ENCODE measurements at regions not wholly inside any gene's neighbourhood (a gene's known extent, or its start where the extent isn't known, plus 50 kb on each side); places are given as distances from the start of the nearest gene placed in this dataset.

- H3K4me3 Mint-ChIP-seq: no peak overlapping the region
- H3K9me3 Mint-ChIP-seq: no peaks in the 10 kb centered on the region; the same call in 1 of the 2 replicates
- peaks cover 4% of the 10 kb centered on the region for H3K27me3 Mint-ChIP-seq (ENCODE audit: insufficient read depth)
- TF ChIP-seq, protein P1, sequence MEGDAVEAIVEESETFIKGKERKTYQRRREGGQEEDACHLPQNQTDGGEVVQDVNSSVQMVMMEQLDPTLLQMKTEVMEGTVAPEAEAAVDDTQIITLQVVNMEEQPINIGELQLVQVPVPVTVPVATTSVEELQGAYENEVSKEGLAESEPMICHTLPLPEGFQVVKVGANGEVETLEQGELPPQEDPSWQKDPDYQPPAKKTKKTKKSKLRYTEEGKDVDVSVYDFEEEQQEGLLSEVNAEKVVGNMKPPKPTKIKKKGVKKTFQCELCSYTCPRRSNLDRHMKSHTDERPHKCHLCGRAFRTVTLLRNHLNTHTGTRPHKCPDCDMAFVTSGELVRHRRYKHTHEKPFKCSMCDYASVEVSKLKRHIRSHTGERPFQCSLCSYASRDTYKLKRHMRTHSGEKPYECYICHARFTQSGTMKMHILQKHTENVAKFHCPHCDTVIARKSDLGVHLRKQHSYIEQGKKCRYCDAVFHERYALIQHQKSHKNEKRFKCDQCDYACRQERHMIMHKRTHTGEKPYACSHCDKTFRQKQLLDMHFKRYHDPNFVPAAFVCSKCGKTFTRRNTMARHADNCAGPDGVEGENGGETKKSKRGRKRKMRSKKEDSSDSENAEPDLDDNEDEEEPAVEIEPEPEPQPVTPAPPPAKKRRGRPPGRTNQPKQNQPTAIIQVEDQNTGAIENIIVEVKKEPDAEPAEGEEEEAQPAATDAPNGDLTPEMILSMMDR (IDR thresholded peaks at IDR 0.05): no peak
- H3K27ac Mint-ChIP-seq: no peak overlapping the region
- DNase-seq: no peak
- peaks cover 13% of the 10 kb centered on the region; the same call in 1 of the 2 replicates for H3K4me1 Mint-ChIP-seq (ENCODE audit: low read depth)
- H3K36me3 Mint-ChIP-seq (ENCODE audit: low read depth): no peaks in the 10 kb centered on the region
Measured at GRCh38 chr13:105965910-105966309, 569.6 kb downstream of the EFNB2 start.

DNA sequence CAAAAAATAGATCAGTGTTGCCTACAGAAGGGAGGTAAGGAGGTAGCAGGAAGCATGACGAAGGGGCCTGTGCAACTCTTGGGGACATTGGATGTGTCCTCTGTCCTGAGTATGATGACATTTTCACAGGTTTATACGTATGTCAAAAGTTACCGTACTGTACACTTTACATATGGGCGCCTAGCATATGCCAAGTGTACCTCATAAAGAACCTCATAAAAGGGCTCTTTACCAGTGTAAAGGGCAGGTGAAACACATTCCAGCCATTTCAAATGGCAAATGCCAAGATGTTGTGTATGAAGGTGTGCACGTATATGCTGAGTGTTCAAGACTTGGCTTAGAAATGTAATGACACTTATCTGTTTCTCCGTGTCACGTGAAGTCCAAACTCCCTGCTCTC lies 573.4 kb downstream of the EFNB2 start:
- Mint-ChIP-seq H3K4me3 (no peak overlapping the region), H3K27me3 (ENCODE audit: insufficient read depth) (peaks cover 5% of the 10 kb centered on the region), H3K9me3 (no peaks in the 10 kb centered on the region), H3K4me1 (ENCODE audit: low read depth) (peaks cover 5% of the 10 kb centered on the region; the same call in 1 of the 2 replicates), H3K36me3 (ENCODE audit: low read depth) (no peaks in the 10 kb centered on the region), H3K27ac (no peak overlapping the region)
- DNase-seq: no peak
- TF ChIP-seq, protein P1 (IDR thresholded peaks at IDR 0.05): no peak

DNA sequence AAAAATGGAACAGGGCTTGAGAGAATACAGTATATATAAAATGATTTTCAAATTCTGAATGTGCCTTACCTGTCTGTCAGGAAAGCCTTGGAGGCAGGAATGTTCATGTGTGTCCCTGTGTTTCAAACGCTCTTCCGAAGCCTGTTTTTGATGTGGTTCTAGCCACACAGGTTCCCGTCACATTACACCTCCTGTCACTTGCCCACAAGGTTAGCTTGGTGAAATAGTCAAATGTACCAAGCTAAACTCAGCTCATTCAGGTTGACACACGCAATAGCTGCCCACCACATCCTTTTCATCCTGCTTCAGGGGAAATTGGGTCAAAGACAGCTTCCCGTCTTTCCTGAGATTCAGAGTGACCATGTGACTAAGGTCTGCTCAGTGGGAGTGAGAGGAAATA lies 574.0 kb downstream of the EFNB2 start:
- Mint-ChIP-seq H3K27ac (no peak overlapping the region), H3K9me3 (no peaks in the 10 kb centered on the region), H3K4me1 (ENCODE audit: low read depth) (peaks cover 5% of the 10 kb centered on the region; the same call in 1 of the 2 replicates), H3K36me3 (ENCODE audit: low read depth) (no peaks in the 10 kb centered on the region), H3K27me3 (ENCODE audit: insufficient read depth) (peaks cover 5% of the 10 kb centered on the region), H3K4me3 (no peak overlapping the region)
- TF ChIP-seq, protein P1 (IDR thresholded peaks at IDR 0.05): no peak
- DNase-seq: no peak

DNA sequence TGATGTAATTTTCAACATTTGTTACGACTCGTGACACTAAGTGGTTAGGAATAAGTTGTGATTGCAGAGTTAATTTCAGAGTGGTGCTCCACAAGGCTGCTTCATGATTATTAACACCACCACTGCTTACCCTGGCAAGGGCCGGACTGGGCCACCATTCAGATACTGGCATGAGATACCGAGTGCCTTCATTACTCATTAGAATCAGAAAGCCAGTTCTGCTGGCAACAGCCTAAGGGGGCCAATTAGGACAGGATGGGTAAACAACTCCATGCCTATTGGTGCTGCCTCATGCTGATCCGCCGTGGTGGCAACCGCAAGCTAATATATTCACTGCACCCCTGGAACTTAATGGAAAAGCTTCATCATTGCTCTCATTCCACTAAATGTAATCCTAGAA lies 575.1 kb downstream of the EFNB2 start:
- Mint-ChIP-seq H3K27me3 (ENCODE audit: insufficient read depth) (peaks cover 5% of the 10 kb centered on the region), H3K36me3 (ENCODE audit: low read depth) (no peaks in the 10 kb centered on the region), H3K4me3 (no peak overlapping the region), H3K27ac (no peak overlapping the region), H3K9me3 (no peaks in the 10 kb centered on the region), H3K4me1 (ENCODE audit: low read depth) (peaks cover 5% of the 10 kb centered on the region; the same call in 1 of the 2 replicates)
- DNase-seq: no peak
- TF ChIP-seq, protein P1 (IDR thresholded peaks at IDR 0.05): no peak

DNA sequence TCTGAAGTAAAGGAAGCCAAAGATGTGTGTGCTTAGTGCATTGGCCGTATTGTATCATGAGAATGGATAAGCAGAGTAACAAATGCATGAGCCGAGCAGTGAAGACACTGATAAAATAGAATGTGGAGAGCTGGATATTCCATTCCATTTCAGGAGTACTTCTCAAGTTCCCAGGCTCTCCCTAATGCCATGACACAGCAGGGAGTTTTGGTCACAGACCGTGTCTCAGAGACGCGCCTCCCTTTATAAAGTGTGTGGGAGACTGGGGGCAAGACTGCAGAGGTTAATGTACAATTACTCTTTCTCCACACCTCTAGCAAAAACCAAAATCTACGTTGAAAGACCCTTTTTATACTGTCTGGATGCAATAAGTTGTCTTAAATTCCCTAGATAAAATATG lies 575.6 kb downstream of the EFNB2 start:
- peaks cover 5% of the 10 kb centered on the region; the same call in 1 of the 2 replicates for H3K4me1 Mint-ChIP-seq (ENCODE audit: low read depth)
- no peak overlapping the region for H3K4me3 Mint-ChIP-seq
- no peak overlapping the region for H3K27ac Mint-ChIP-seq
- TF ChIP-seq, protein P1 (IDR thresholded peaks at IDR 0.05): no peak
- H3K27me3 Mint-ChIP-seq (ENCODE audit: insufficient read depth): peaks cover 5% of the 10 kb centered on the region
- no peaks in the 10 kb centered on the region for H3K36me3 Mint-ChIP-seq (ENCODE audit: low read depth)
- DNase-seq: no peak
- H3K9me3 Mint-ChIP-seq: no peaks in the 10 kb centered on the region
